AG10803 (cell line): ENCODE measurements at regions not wholly inside any gene's neighbourhood (a gene's known extent, or its start where the extent isn't known, plus 50 kb on each side); places are given as distances from the start of the nearest gene placed in this dataset.
"Not testable (repeated sequence)": the region's sequence is repeated elsewhere in the genome, so short reads cannot be mapped to it uniquely, and the experiment has no call there.

Experiments used
- DNase-seq: peaks from one replicate; pipeline ENCODE4 v3.0.0; 2010; ENCODE audit warnings: low read depth
- H3K4me3 ChIP-seq: 2 replicates; pipeline ENCODE4 v1.5.1; 2011; ENCODE audit warnings: mild to moderate bottlenecking, low read length, control low read depth
- TF ChIP-seq, protein P1 (sequence below): conservative IDR thresholded peaks from 2 replicates; pipeline ENCODE4 v1.5.1; 2011; ENCODE audit warnings: mild to moderate bottlenecking, low read length, control low read depth, inconsistent platforms

- TF ChIP-seq, protein P1, sequence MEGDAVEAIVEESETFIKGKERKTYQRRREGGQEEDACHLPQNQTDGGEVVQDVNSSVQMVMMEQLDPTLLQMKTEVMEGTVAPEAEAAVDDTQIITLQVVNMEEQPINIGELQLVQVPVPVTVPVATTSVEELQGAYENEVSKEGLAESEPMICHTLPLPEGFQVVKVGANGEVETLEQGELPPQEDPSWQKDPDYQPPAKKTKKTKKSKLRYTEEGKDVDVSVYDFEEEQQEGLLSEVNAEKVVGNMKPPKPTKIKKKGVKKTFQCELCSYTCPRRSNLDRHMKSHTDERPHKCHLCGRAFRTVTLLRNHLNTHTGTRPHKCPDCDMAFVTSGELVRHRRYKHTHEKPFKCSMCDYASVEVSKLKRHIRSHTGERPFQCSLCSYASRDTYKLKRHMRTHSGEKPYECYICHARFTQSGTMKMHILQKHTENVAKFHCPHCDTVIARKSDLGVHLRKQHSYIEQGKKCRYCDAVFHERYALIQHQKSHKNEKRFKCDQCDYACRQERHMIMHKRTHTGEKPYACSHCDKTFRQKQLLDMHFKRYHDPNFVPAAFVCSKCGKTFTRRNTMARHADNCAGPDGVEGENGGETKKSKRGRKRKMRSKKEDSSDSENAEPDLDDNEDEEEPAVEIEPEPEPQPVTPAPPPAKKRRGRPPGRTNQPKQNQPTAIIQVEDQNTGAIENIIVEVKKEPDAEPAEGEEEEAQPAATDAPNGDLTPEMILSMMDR, result no peak
- H3K4me3 ChIP-seq, result no peak overlapping the region
- DNase-seq, result no peak
Observed at GRCh38 chr15:92779874-92780273, 120.2 kb upstream of the CHD2 start.

GRCh38 chr15:92780843-92781242, 119.3 kb upstream of the CHD2 start:
- H3K4me3 ChIP-seq, result no peak overlapping the region
- no peak for DNase-seq
- TF ChIP-seq, protein P1, result no peak

DNA sequence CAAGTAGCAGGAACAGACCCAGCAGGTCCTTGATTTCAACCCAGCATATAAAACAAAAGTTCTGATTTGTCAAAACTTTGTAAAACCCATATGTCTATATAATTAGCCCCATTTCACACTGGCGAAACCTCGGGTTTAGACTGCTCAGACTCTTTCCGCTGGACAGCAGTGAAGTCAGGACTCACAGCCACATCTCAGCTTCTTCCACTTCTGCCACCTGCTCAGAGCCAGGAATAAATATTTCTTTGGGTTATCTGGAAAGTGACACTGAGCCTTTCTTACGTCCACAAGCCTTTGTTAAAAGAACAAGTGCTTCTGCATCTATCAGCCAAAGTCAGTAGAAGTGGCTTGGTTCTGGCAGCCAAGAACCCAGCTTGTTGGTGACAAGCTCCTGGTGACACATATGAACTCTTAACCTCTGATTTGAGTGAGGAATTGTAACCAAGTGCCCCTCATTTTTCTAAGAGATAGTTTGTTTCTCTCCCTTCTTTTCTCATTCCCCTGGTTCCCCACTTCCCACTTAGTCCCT, 118.1 kb upstream of the CHD2 start:
- TF ChIP-seq, protein P1, result no peak
- DNase-seq, result no peak
- no peak overlapping the region for H3K4me3 ChIP-seq

DNA sequence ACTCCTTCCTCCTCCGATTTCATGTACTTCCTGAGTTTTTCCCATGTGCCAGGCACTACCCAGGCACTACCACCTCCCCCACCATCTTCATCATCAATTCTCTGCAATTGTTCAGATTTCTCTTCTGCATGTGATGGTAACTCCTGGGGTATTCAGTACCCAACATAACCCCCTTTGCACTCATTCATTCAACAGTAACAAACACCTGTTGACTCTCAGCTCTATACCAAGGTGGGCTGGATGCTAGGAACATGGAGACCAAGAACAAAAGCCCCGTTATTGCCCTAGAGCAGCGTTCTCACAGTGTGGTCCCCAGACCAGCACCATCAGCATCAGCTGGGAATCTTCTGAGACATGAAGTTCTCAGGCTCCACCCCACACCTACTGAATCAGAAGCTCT, 113.0 kb upstream of the CHD2 start:
- TF ChIP-seq, protein P1, result no peak
- DNase-seq, result no peak
- no peak overlapping the region for H3K4me3 ChIP-seq

DNA sequence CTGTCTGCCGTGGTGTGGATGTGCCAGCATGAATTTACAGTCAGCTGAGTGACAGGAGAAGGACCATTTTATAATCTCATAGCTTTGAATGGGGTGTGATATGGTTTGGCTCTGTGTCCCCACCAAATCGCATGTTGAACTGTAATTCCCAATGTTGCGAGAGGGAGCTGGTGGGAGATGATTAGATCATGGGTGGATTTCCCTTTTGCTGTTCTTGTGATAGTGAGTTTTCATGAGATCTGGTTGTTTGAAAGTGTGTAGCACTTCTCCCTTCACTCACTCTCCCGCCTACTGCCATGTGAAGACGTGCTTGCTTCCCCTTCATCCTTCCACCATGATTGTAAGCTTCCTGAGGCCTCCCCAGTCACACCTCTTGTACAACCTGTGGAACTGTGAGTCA, 111.9 kb upstream of the CHD2 start:
- no peak for DNase-seq
- TF ChIP-seq, protein P1, result no peak
- H3K4me3 ChIP-seq, result no peak overlapping the region

GRCh38 chr15:92788793-92789192, 111.3 kb upstream of the CHD2 start:
- not testable (repeated sequence) for H3K4me3 ChIP-seq, DNase-seq

DNA sequence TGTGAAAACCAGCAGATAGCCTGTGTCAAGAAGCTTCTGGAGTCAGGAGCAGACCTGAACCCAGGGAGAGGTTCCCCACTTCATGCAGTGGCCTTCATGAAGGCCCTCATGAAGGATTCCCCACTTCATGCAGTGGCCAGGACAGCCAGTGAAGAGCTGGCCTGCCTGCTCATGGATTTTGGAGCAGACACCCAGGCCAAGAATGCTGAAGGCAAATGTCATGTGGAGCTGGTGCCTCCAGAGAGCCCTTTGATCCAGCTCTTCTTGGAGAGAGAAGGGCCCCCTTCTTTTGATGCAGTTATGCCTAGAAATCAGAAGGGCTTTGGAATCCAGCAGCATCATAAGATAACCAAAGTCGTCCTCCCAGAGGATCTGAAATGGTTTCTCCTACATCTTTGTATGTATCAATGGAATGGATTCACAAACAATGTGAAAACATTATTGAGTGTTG, 103.9 kb upstream of the CHD2 start:
- H3K4me3 ChIP-seq, result no peak overlapping the region
- TF ChIP-seq, protein P1, result no peak
- DNase-seq, result no peak
